ENCODE measurements at regions not wholly inside any gene's neighbourhood (a gene's known extent, or its start where the extent isn't known, plus 50 kb on each side); places are given as distances from the start of the nearest gene placed in this dataset.

GRCh38 chr11:26032241-26032640, 299.7 kb upstream of the ANO3 start:
- TF ChIP-seq CTCF (IDR thresholded peaks at IDR 0.05): no peak
- TF ChIP-seq POLR2A (IDR thresholded peaks at IDR 0.05): no peak

Data from adrenal gland (tissue), 5 donors.